Left ventricle myocardium inferior (tissue), 1 donor: ENCODE measurements at regions not wholly inside any gene's neighbourhood (a gene's known extent, or its start where the extent isn't known, plus 50 kb on each side); places are given as distances from the start of the nearest gene placed in this dataset.

Source experiments
- DNase-seq: peaks from one replicate; pipeline ENCODE4 v3.0.0-alpha.2; 2020
- H3K27ac ChIP-seq: fragments of 200-600 bp; replicated peaks from 2 replicates; pipeline ENCODE4 v1.8.0; 2021
- H3K27me3 ChIP-seq: fragments of 200-600 bp; 2 replicates; pipeline ENCODE4 v1.8.0; 2021; ENCODE audit warnings: low read depth
- H3K36me3 ChIP-seq: fragments of 200-600 bp; 2 replicates; pipeline ENCODE4 v1.8.0; 2021
- H3K4me1 ChIP-seq: fragments of 200-600 bp; 2 replicates; pipeline ENCODE4 v1.8.0; 2021
- H3K4me3 ChIP-seq: fragments of 200-600 bp; 2 replicates; pipeline ENCODE4 v1.8.0; 2021; ENCODE audit warnings: mild to moderate bottlenecking, moderate library complexity
- H3K9me3 ChIP-seq: fragments of 200-600 bp; replicated peaks from 2 replicates; pipeline ENCODE4 v1.8.0; 2021
- CTCF ChIP-seq: fragments of 200-600 bp; IDR thresholded peaks from 2 replicates; pipeline ENCODE4 v1.8.0; 2021; ENCODE audit warnings: antibody characterized with exemption, mild to moderate bottlenecking, borderline replicate concordance
- intact Hi-C: fragments of 100-400 bp; cut with micrococcal nuclease; formaldehyde crosslinking; loops from one replicate; pipeline ENCODE4 v1.11.0; 2022
- donor health status: DM: no; HTN: yes; CAD: no; lungs with severe emphysema.

GRCh38 chr5:103441523-103441922, 121.1 kb downstream of the NUDT12 start:
- H3K9me3 ChIP-seq: peaks cover 35% of the 10 kb centered on the region
- peaks cover 5% of the 10 kb centered on the region for H3K4me1 ChIP-seq
- intact Hi-C loops: no loop called here
- no peak overlapping the region for H3K4me3 ChIP-seq
- no peaks in the 10 kb centered on the region for H3K27me3 ChIP-seq
- no peak overlapping the region for H3K27ac ChIP-seq
- peak; percentile 28 for TF ChIP-seq CTCF
- no peaks in the 10 kb centered on the region for H3K36me3 ChIP-seq
- DNase-seq: no peak

GRCh38 chr5:103439007-103439406, 123.6 kb downstream of the NUDT12 start:
- Histone ChIP-seq H3K9me3 (peaks cover 35% of the 10 kb centered on the region), H3K36me3 (no peaks in the 10 kb centered on the region), H3K4me1 (peaks cover 11% of the 10 kb centered on the region), H3K27ac (no peak overlapping the region), H3K27me3 (no peaks in the 10 kb centered on the region), H3K4me3 (no peak overlapping the region)
- no peak for TF ChIP-seq CTCF
- no peak for DNase-seq
- intact Hi-C loops: no loop called here

- Histone ChIP-seq H3K36me3 (no peaks in the 10 kb centered on the region), H3K9me3 (peaks cover 35% of the 10 kb centered on the region), H3K4me1 (peaks cover 11% of the 10 kb centered on the region), H3K4me3 (no peak overlapping the region), H3K27me3 (no peaks in the 10 kb centered on the region), H3K27ac (no peak overlapping the region)
- intact Hi-C loops: no loop called here
- TF ChIP-seq CTCF: no peak
- no peak for DNase-seq
Observed at GRCh38 chr5:103436656-103437055, 125.9 kb downstream of the NUDT12 start.

GRCh38 chr5:103436112-103436511, 126.5 kb downstream of the NUDT12 start:
- Histone ChIP-seq H3K27ac (no peak overlapping the region), H3K36me3 (no peaks in the 10 kb centered on the region), H3K27me3 (no peaks in the 10 kb centered on the region), H3K4me1 (peaks cover 11% of the 10 kb centered on the region), H3K9me3 (peaks cover 34% of the 10 kb centered on the region), H3K4me3 (no peak overlapping the region)
- DNase-seq: no peak
- intact Hi-C loops: no loop called here
- no peak for TF ChIP-seq CTCF

- no peaks in the 10 kb centered on the region for H3K36me3 ChIP-seq
- intact Hi-C loops: no loop called here
- no peak overlapping the region for H3K4me3 ChIP-seq
- H3K27ac ChIP-seq: no peak overlapping the region
- TF ChIP-seq CTCF: no peak
- no peaks in the 10 kb centered on the region for H3K27me3 ChIP-seq
- peaks cover 11% of the 10 kb centered on the region for H3K4me1 ChIP-seq
- peaks cover 26% of the 10 kb centered on the region for H3K9me3 ChIP-seq
- DNase-seq: no peak
Observed at GRCh38 chr5:103435136-103435889, 127.3 kb downstream of the NUDT12 start.
